CD4-positive, alpha-beta T cell treated with Interleukin-6 at 100 ng/mL for 8 hours (primary cell): ENCODE measurements at regions not wholly inside any gene's neighbourhood (a gene's known extent, or its start where the extent isn't known, plus 50 kb on each side); places are given as distances from the start of the nearest gene placed in this dataset.

Source experiments
- DNase-seq: peaks from one replicate; pipeline ENCODE4 v3.0.0-alpha.2; 2020; ENCODE audit warnings: mixed read lengths, low spot score

- no peak for DNase-seq
Observed at GRCh38 chr2:120852200-120852815, 116.6 kb downstream of the GLI2 start.

GRCh38 chr2:120853306-120854013 lies 117.8 kb downstream of the GLI2 start:
- no peak for DNase-seq

- no peak for DNase-seq
Observed at GRCh38 chr2:120854014-120854620, 118.4 kb downstream of the GLI2 start.

- no peak for DNase-seq
Observed at GRCh38 chr2:120854766-120855530, 119.3 kb downstream of the GLI2 start.

GRCh38 chr2:120855855-120856405 lies 120.3 kb downstream of the GLI2 start:
- DNase-seq: no peak

GRCh38 chr2:120856421-120856862 lies 120.8 kb downstream of the GLI2 start:
- DNase-seq: no peak

- no peak for DNase-seq
Observed at GRCh38 chr2:120857422-120857821, 121.8 kb downstream of the GLI2 start.

- no peak for DNase-seq
Observed at GRCh38 chr2:120857931-120858330, 122.3 kb downstream of the GLI2 start.

GRCh38 chr2:120858361-120859106 lies 122.9 kb downstream of the GLI2 start:
- DNase-seq: no peak

GRCh38 chr2:120859128-120859527 lies 123.5 kb downstream of the GLI2 start:
- DNase-seq: no peak

GRCh38 chr2:120859814-120860578 lies 124.3 kb downstream of the GLI2 start:
- DNase-seq: no peak

GRCh38 chr2:120860579-120860922 lies 124.9 kb downstream of the GLI2 start:
- no peak for DNase-seq

- DNase-seq: no peak
Observed at GRCh38 chr2:120861191-120861575, 125.5 kb downstream of the GLI2 start.

GRCh38 chr2:120861576-120862191 lies 126.0 kb downstream of the GLI2 start:
- no peak for DNase-seq

- DNase-seq: no peak
Observed at GRCh38 chr2:120862201-120863060, 126.8 kb downstream of the GLI2 start.

GRCh38 chr2:120863146-120863545 lies 127.5 kb downstream of the GLI2 start:
- no peak for DNase-seq

- no peak for DNase-seq
Observed at GRCh38 chr2:120863661-120864320, 128.1 kb downstream of the GLI2 start.

- no peak for DNase-seq
Observed at GRCh38 chr2:120864981-120865380, 129.3 kb downstream of the GLI2 start.

- DNase-seq: no peak
Observed at GRCh38 chr2:120865656-120866055, 130.0 kb downstream of the GLI2 start.
